GM19043 (cell line): ENCODE measurements at regions not wholly inside any gene's neighbourhood (a gene's known extent, or its start where the extent isn't known, plus 50 kb on each side); places are given as distances from the start of the nearest gene placed in this dataset.

ENCODE experiments used
- ATAC-seq: cut with Tn5 transposase; IDR thresholded peaks from one replicate; pipeline ENCODE4 v1.9.1; 2021; ENCODE audit warnings: low read depth; ENCODE audit not compliant: unreplicated experiment

DNA sequence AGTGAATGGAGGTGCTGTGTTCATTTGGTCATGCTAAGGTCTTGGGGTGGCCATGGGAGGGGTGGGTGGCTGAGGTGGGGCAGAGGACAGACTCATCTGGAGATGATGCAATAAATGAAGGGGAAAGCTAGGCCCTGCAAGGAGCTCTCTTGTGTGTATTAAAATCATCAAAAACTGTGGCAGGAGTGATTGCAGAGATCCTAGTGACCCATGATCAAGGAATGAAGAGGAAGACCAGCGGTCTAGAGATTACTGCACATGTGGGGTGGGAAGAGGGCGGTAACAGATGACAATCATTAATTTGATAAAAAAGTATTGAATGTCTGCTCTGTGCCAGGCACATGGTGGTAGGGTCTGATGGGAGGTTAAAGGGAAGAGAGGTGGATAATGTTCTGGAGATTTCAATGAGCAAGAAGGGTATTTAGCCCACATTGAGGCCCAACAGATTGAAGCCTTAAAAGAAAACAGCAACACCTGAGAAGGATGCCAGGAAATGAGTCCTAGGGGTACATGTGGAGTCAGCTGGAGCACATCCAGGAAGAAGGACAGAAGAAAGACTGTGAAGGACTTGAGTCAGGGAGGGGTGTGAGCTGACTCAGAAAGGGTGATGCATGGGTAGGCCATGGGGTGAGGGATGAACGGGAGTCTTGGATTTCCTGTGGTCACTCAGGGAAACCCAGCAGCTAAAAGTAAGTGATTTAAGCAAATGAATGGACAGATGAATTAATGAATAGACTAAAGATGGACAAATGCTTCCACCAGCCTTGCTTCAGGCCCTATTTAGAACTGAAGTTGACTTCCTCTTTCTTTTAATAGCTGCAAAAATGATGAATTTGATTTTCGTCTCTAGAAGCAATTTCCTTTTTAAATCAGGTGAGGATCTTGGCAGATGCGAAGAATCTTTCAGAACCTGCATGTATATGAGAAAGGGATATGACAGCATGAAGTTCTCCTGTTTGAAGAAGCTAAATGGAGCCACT lies 83.1 kb upstream of the IGFBP3 start:
- no peak for ATAC-seq

GRCh38 chr7:46003161-46003560 lies 82.1 kb upstream of the IGFBP3 start:
- no peak for ATAC-seq

GRCh38 chr7:46000513-46000912 lies 79.4 kb upstream of the IGFBP3 start:
- ATAC-seq: no peak

- ATAC-seq: no peak
Observed at GRCh38 chr7:45999541-45999940, 78.5 kb upstream of the IGFBP3 start.

GRCh38 chr7:45998506-45998905 lies 77.4 kb upstream of the IGFBP3 start:
- ATAC-seq: no peak

DNA sequence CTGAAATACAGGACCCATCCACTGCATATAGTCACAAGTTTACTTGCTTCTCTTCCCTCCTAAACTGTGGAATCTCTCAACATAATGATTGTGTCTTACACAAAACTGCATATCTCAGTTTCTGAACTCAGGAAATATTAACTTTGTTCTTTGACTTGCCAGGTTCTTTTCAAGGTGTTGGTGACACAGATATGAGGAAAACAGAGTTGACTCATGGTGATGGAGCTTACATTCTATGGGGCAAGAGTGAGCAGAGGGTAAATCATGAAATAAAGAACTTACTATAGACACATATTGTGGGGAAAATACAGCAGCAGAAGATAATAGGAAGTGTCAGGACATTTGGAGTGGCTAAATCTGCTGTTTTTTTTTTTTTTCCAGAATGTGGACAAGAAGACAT lies 72.5 kb upstream of the IGFBP3 start:
- no peak for ATAC-seq

- no peak for ATAC-seq
Observed at GRCh38 chr7:45992826-45993225, 71.8 kb upstream of the IGFBP3 start.

DNA sequence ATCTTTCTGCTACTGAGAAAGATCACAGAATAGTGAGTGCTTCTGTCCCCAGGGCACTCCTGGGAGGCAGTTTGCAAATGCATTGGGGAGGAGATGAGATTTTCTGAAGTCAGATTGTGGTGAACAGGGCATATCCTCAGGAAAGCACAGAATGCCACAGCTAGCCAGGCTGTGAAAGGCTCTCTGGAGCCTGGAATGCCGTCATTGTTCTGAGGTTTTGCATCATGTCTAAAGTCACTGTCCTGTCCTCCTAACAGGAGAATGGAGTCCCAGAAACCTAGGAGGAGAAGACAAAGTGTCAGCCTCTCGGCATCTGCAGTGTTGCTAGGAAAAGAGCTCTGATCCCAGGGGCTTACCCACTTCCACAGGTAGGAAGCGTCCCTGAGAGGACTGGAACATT lies 69.2 kb upstream of the IGFBP3 start:
- ATAC-seq: no peak

DNA sequence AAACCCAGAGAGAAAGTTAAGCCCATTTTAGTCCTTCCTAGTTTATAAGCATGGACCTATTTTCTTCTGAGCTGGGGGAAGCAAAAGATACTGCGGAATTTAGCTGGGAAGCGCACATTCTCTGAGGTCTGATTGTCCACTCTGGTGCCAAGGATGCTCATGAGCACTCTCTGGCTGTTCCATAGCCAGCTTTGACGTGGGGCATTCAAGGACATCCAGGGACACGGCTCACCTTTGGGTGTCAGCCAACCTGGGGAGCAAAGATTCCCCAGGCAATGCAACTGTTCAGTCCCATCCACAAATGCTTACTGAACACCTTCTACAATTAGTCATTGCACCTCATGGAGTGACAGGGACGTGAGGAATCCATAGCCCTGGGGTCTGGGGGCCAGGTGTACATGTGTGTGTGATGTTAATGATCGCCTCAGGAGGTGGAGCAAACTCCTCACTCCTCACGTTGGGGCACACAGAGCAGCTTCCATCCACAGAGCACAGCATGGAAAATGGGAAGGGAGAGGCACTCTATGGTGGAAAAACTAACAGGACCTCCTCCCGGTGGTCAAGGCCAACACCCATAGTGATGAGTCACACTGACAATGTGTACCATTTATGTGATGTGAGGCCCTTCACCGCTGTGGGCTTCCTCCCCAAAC lies 67.5 kb upstream of the IGFBP3 start:
- no peak for ATAC-seq

- ATAC-seq: no peak
Observed at GRCh38 chr7:45987521-45988290, 66.6 kb upstream of the IGFBP3 start.

GRCh38 chr7:45986355-45987298 lies 65.6 kb upstream of the IGFBP3 start:
- no peak for ATAC-seq

DNA sequence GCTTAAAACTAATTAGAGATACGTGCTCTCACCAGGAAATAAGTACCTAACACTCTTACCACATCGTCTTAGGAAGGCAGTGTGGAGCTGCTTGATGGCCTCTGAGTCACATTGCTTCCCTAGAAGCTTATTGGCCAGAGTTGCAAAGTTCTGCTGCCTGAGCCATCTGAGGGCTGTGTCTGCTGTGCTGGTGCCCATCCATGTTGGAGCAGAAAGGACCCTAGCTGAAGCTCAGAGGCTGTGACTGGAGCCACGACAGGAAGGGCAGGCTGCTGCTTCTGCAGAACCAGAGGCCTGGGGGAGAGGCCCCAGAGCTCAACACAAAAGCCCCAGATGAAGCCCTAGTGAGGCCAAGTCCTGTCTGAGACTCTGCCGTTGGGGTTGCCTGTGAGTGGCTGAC lies 64.8 kb upstream of the IGFBP3 start:
- no peak for ATAC-seq

DNA sequence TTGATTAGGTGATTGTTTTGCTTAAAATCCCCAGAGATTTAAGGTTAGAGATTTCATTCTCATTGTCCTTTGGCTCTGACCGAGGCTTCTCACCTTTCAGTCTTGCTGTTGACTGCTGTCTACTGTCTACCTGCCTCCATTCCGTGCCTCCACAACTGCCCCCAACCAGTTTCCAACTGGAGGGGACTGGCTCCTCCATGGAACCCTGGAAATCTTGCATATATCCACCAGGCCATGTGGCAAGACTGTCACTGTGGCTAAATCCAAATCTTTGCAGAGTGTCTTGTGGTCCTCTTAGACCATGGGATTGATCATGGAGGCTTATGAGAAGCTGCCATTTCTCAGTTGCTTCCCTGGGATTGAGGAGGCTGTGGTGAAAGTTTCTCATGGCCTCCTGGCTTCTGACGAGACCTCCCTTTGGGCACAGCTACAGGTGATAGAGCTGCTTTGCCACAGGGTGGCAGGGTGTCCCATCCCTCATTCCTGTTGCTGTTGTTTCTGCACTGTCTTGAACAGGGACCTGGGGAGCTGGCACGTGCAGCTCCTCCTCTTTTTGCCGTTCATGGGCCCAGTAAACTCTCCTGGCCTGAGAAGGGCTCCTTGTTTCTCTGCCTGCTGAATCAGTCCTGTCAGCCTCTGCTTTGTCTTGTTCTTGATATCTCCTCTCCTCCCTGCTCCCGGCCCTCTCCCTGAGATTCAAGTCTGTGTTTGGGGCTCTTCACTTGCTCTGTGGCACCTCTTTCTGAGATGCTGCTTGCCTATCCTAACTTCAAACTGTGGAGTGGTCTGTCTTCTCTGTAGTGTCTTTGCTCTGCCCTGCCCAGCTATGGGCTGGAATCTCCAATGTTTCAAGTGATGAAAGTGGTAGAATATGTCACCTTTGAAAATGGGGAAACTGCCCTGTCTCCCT lies 63.6 kb upstream of the IGFBP3 start:
- ATAC-seq: no peak

- ATAC-seq: no peak
Observed at GRCh38 chr7:45983720-45984255, 62.7 kb upstream of the IGFBP3 start.

- ATAC-seq: no peak
Observed at GRCh38 chr7:45982907-45983719, 62.0 kb upstream of the IGFBP3 start.

DNA sequence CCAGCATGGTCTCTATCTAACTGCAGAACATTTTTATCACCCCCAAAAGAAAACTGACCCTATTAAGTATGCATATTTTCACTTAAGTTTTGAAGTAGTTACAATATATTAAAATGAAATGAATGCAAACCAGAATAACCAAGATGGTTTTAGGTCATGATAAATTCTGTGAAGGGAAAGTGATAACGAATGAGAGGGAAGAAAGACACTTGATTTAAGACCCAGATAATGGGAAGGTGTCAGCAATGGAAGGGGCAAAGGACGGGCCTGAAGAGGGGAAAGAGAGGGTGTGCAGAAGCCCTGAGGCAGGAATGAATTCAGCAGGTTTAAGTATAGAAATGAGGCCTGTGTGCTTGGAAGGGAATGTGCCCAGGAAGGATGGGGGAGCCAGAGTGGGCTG lies 61.1 kb upstream of the IGFBP3 start:
- ATAC-seq: no peak

DNA sequence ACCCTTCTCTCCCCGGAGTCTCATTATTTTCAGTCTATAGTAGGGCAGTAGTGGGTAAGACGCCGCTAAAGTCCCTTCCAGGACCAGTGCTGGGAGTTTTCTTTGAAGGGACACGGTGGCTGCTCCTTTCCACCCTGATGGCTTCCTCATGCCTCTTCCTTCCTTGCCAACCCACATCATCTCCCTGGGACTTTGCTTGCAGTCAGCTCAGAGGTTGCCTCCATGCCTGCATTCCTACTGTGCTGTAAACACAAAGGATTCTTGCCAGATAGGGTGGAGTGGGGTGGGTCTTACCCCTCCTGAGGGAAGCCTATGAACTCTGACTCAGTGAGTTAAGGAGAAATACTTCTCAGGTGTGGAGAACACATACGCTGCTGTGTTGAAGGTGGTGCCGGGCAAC lies 59.9 kb upstream of the IGFBP3 start:
- ATAC-seq: no peak
